ENCODE measurements at regions not wholly inside any gene's neighbourhood (a gene's known extent, or its start where the extent isn't known, plus 50 kb on each side); places are given as distances from the start of the nearest gene placed in this dataset.

DNA sequence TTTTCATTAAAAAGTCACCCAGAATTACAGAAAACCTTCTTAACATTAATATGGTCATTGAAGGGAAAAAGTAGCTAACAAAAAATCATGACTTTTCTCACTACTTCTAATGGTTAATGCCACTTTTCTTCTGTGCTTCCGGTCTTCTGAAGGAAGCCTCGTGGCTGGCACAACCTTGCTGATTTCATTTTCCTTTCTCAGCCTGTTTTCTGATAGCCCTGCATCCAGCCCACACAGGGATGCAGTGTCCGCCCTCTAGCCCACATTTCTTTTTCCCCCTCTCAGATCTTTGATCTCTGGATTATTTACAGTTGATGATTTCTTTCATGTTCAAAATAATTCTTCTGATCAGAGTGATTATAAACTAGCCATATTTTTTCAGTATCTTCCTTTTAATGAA is 655.4 kb upstream of the EPHA7 start:
- no peaks in the 10 kb centered on the region for H3K4me1 ChIP-seq (ENCODE audit: control insufficient read depth, extremely low read depth, insufficient read depth, low read length)
- no TSS peak for BruUV-seq (replicated peaks)
- no peaks in the 10 kb centered on the region for H3K9me1 ChIP-seq (replicated peaks; ENCODE audit: control insufficient read depth, extremely low read depth, insufficient read depth, low read length)
- TF ChIP-seq JUN (IDR thresholded peaks at IDR 0.05; ENCODE audit: borderline replicate concordance, insufficient read depth, insufficient read length, low read depth) (no peak), GATA2 (IDR thresholded peaks at IDR 0.05; ENCODE audit: insufficient read depth, insufficient read length, low read depth, low read length) (no peak), POLR2A (IDR thresholded peaks at IDR 0.05; ENCODE audit: low read depth, low read length) (no peak), EZH2 (IDR thresholded peaks at IDR 0.05; ENCODE audit: borderline replicate concordance, low read depth, low read length, severe bottlenecking) (no peak), FOS (IDR thresholded peaks at IDR 0.05; ENCODE audit: borderline replicate concordance, insufficient read depth, low read length) (no peak), POLR2AphosphoS5 (IDR thresholded peaks at IDR 0.05; ENCODE audit: insufficient read depth, low read depth, low read length) (no peak), MYC (IDR thresholded peaks at IDR 0.05; ENCODE audit: low read depth, low read length) (no peak)
- TF ChIP-seq, protein P1, sequence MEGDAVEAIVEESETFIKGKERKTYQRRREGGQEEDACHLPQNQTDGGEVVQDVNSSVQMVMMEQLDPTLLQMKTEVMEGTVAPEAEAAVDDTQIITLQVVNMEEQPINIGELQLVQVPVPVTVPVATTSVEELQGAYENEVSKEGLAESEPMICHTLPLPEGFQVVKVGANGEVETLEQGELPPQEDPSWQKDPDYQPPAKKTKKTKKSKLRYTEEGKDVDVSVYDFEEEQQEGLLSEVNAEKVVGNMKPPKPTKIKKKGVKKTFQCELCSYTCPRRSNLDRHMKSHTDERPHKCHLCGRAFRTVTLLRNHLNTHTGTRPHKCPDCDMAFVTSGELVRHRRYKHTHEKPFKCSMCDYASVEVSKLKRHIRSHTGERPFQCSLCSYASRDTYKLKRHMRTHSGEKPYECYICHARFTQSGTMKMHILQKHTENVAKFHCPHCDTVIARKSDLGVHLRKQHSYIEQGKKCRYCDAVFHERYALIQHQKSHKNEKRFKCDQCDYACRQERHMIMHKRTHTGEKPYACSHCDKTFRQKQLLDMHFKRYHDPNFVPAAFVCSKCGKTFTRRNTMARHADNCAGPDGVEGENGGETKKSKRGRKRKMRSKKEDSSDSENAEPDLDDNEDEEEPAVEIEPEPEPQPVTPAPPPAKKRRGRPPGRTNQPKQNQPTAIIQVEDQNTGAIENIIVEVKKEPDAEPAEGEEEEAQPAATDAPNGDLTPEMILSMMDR (IDR thresholded peaks at IDR 0.05; ENCODE audit: extremely low read depth in 1 of 2, insufficient read depth in 1 of 2, low read depth in 1 of 2, low read length in 2 of 2), result no peak
- TF ChIP-seq, protein P2, sequence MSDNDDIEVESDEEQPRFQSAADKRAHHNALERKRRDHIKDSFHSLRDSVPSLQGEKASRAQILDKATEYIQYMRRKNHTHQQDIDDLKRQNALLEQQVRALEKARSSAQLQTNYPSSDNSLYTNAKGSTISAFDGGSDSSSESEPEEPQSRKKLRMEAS (IDR thresholded peaks at IDR 0.05; ENCODE audit: insufficient read depth, insufficient read length), result no peak
- H3K4me2 ChIP-seq (ENCODE audit: insufficient read depth, low read length), result no peak overlapping the region
- no peaks in the 10 kb centered on the region for H3K9me3 ChIP-seq (replicated peaks; ENCODE audit: control insufficient read depth, insufficient read depth, low read length)
- intact Hi-C loops (cut with micrococcal nuclease) (loop anchor here (10.0 kb wide), 1 partner anchor 650 kb away; no protein-coding TSS in a partner anchor), dilution Hi-C loops (cut with MboI; ENCODE audit: extremely low pct_ligation_motif_present, low sequenced_read_pairs) (no loop called here)
- FAIRE-seq (no peak), DNase-seq (ENCODE audit: low read depth, low spot score) (no peak)
- no peaks in the 10 kb centered on the region for H3K27me3 ChIP-seq (ENCODE audit: control insufficient read depth in 2 of 2, insufficient read depth in 2 of 2, low read length in 2 of 2)
- no peaks in the 10 kb centered on the region for H3K36me3 ChIP-seq (ENCODE audit: control insufficient read depth in 2 of 2, extremely low read depth in 1 of 2, insufficient read depth in 2 of 2, low read length in 2 of 2)
- no peak overlapping the region for H3K9ac ChIP-seq (replicated peaks; ENCODE audit: extremely low read depth, insufficient read depth, low read length)
- no peaks in the 10 kb centered on the region for H4K20me1 ChIP-seq (replicated peaks; ENCODE audit: control insufficient read depth, extremely low read depth, insufficient read depth, low read length)
- no peak overlapping the region for H3K4me3 ChIP-seq (replicated peaks in 1 of 3; ENCODE audit: insufficient read depth in 1 of 3, low read depth in 1 of 3, low read length in 3 of 3)
- H3K27ac ChIP-seq (ENCODE audit: insufficient read depth, low read depth, low read length), result no peak overlapping the region
- ChIA-PET CTCF (interaction anchor here (1.6 kb wide), 1 partner anchor 9 kb away, joined by 4 read pairs; no protein-coding TSS in a partner anchor), POLR2A (no interaction called here)
- H3K79me2 ChIP-seq (ENCODE audit: control insufficient read depth, insufficient read depth, low read length), result no peaks in the 10 kb centered on the region
- H2AFZ ChIP-seq (ENCODE audit: low read depth, low read length), result peak overlapping the region; percentile 26
